ENCODE measurements at regions not wholly inside any gene's neighbourhood (a gene's known extent, or its start where the extent isn't known, plus 50 kb on each side); places are given as distances from the start of the nearest gene placed in this dataset.

- Histone ChIP-seq H2BK120ac (ENCODE audit: low read depth, low read length) (no peak overlapping the region), H3K9me3 (ENCODE audit: control insufficient read depth, low read length) (no peaks in the 10 kb centered on the region), H3K4me2 (ENCODE audit: low read length, poor library complexity, severe bottlenecking) (no peak overlapping the region), H3K18ac (ENCODE audit: low read depth in 1 of 2, low read length in 2 of 2) (no peak overlapping the region), H3K4me3 (ENCODE audit: insufficient read depth in 1 of 2, low read depth in 1 of 2, low read length in 2 of 2) (no peak overlapping the region), H3K36me3 (ENCODE audit: control insufficient read depth in 1 of 2, insufficient read depth in 2 of 2, low read depth in 1 of 2, low read length in 2 of 2) (no peaks in the 10 kb centered on the region), H2AK5ac (ENCODE audit: low read length, severe bottlenecking) (no peak overlapping the region), H3K9ac (ENCODE audit: low read length) (no peak overlapping the region), H4K91ac (ENCODE audit: low read length) (no peak overlapping the region), H3K4me1 (ENCODE audit: control insufficient read depth, insufficient read depth, low read depth, low read length) (no peaks in the 10 kb centered on the region), H3K27ac (ENCODE audit: low read length, poor library complexity, severe bottlenecking) (no peak overlapping the region), H3K4ac (ENCODE audit: low read depth in 1 of 2, low read length in 2 of 2) (no peak overlapping the region), H3K23ac (ENCODE audit: low read length in 2 of 2) (no peak overlapping the region), H3K79me1 (replicated peaks; ENCODE audit: low read length, poor library complexity, severe bottlenecking) (no peaks in the 10 kb centered on the region), H2BK12ac (ENCODE audit: low read length in 2 of 2) (no peak overlapping the region), H2AFZ (ENCODE audit: low read depth, low read length) (no peak overlapping the region), H4K8ac (ENCODE audit: low read length) (no peak overlapping the region), H2BK5ac (ENCODE audit: low read depth, low read length, poor library complexity, severe bottlenecking) (no peak overlapping the region), H2BK15ac (ENCODE audit: low read depth, poor library complexity, severe bottlenecking) (no peak overlapping the region), H3K27me3 (ENCODE audit: control insufficient read depth in 1 of 2, insufficient read depth in 1 of 2, low read length in 2 of 2) (no peaks in the 10 kb centered on the region), H3K14ac (ENCODE audit: low read length in 2 of 2) (no peak overlapping the region)
- no peak for DNase-seq
- WGBS: 100% methylated on average over 3 of the region's 3 CpGs
Observed at GRCh38 chr1:67623906-67624305, 61.1 kb upstream of the GADD45A start.

- Histone ChIP-seq H4K8ac (ENCODE audit: low read length) (no peak overlapping the region), H2BK15ac (ENCODE audit: low read depth, poor library complexity, severe bottlenecking) (no peak overlapping the region), H3K4ac (ENCODE audit: low read depth in 1 of 2, low read length in 2 of 2) (no peak overlapping the region), H3K14ac (ENCODE audit: low read length in 2 of 2) (no peak overlapping the region), H2AFZ (ENCODE audit: low read depth, low read length) (no peak overlapping the region), H3K27me3 (ENCODE audit: control insufficient read depth in 1 of 2, insufficient read depth in 1 of 2, low read length in 2 of 2) (no peaks in the 10 kb centered on the region), H2BK5ac (ENCODE audit: low read depth, low read length, poor library complexity, severe bottlenecking) (no peak overlapping the region), H3K9ac (ENCODE audit: low read length) (no peak overlapping the region), H3K9me3 (ENCODE audit: control insufficient read depth, low read length) (no peaks in the 10 kb centered on the region), H3K4me1 (ENCODE audit: control insufficient read depth, insufficient read depth, low read depth, low read length) (no peaks in the 10 kb centered on the region), H3K23ac (ENCODE audit: low read length in 2 of 2) (no peak overlapping the region), H3K18ac (ENCODE audit: low read depth in 1 of 2, low read length in 2 of 2) (no peak overlapping the region), H3K4me2 (ENCODE audit: low read length, poor library complexity, severe bottlenecking) (no peak overlapping the region), H2AK5ac (ENCODE audit: low read length, severe bottlenecking) (no peak overlapping the region), H2BK12ac (ENCODE audit: low read length in 2 of 2) (no peak overlapping the region), H4K91ac (ENCODE audit: low read length) (no peak overlapping the region), H3K79me1 (replicated peaks; ENCODE audit: low read length, poor library complexity, severe bottlenecking) (no peaks in the 10 kb centered on the region), H3K36me3 (ENCODE audit: control insufficient read depth in 1 of 2, insufficient read depth in 2 of 2, low read depth in 1 of 2, low read length in 2 of 2) (no peaks in the 10 kb centered on the region), H3K4me3 (ENCODE audit: insufficient read depth in 1 of 2, low read depth in 1 of 2, low read length in 2 of 2) (no peak overlapping the region), H3K27ac (ENCODE audit: low read length, poor library complexity, severe bottlenecking) (no peak overlapping the region), H2BK120ac (ENCODE audit: low read depth, low read length) (no peak overlapping the region)
- WGBS: 97% methylated on average over 1 of the region's 2 CpGs
- no peak for DNase-seq
Observed at GRCh38 chr1:67624680-67625079, 60.3 kb upstream of the GADD45A start.

DNA sequence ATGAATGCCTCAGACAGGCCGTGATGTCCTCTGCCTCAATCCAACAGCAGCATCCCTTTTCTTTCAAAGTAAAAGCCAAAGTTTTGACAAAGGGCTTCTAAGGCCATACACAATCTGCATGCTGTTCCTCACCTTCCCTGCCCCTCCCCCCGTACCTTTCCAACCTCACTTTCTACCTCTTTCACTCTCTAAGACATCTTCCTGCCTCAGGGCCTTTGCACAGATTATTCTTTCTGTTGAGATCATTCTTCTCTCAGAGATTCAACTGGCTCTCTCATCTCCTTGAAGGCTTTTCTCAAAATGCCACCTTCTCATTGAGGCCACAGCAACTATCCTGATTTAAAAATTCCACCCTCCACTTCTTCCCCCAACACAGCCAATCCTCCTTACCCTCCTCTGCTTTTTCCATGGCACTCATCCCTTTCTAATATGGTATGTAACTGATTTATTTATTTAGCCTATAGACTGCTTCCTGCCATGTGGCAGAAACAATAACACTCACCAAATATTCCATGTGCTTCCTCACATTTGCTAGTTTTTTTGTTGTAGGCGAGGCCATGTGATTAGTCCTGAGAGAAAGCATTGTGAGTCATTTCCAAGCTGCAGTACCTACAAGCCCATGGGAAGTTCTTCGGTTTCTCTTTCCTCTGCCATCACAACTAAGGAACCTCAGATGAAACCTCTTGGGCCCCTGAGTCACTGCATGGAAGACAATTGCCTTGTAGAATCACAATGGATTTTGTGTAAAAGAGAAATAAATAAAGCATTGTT, 58.7 kb upstream of the GADD45A start:
- Histone ChIP-seq H3K27ac (ENCODE audit: low read length, poor library complexity, severe bottlenecking) (no peak overlapping the region), H3K23ac (ENCODE audit: low read length in 2 of 2) (no peak overlapping the region), H3K27me3 (ENCODE audit: control insufficient read depth in 1 of 2, insufficient read depth in 1 of 2, low read length in 2 of 2) (no peaks in the 10 kb centered on the region), H2BK15ac (ENCODE audit: low read depth, poor library complexity, severe bottlenecking) (no peak overlapping the region), H3K4ac (ENCODE audit: low read depth in 1 of 2, low read length in 2 of 2) (no peak overlapping the region), H2BK120ac (ENCODE audit: low read depth, low read length) (no peak overlapping the region), H3K36me3 (ENCODE audit: control insufficient read depth in 1 of 2, insufficient read depth in 2 of 2, low read depth in 1 of 2, low read length in 2 of 2) (no peaks in the 10 kb centered on the region), H3K14ac (ENCODE audit: low read length in 2 of 2) (peak overlapping the region in 1 of 2 experiments; percentile 66), H3K18ac (ENCODE audit: low read depth in 1 of 2, low read length in 2 of 2) (peak overlapping the region in 1 of 2 experiments; percentile 41), H4K8ac (ENCODE audit: low read length) (no peak overlapping the region), H2AFZ (ENCODE audit: low read depth, low read length) (no peak overlapping the region), H4K91ac (ENCODE audit: low read length) (peak overlapping the region; percentile 48), H3K4me3 (ENCODE audit: insufficient read depth in 1 of 2, low read depth in 1 of 2, low read length in 2 of 2) (no peak overlapping the region), H2AK5ac (ENCODE audit: low read length, severe bottlenecking) (no peak overlapping the region), H3K4me2 (ENCODE audit: low read length, poor library complexity, severe bottlenecking) (no peak overlapping the region), H3K79me1 (replicated peaks; ENCODE audit: low read length, poor library complexity, severe bottlenecking) (no peaks in the 10 kb centered on the region), H2BK5ac (ENCODE audit: low read depth, low read length, poor library complexity, severe bottlenecking) (no peak overlapping the region), H3K9me3 (ENCODE audit: control insufficient read depth, low read length) (no peaks in the 10 kb centered on the region), H3K9ac (ENCODE audit: low read length) (peak overlapping the region; percentile 4), H2BK12ac (ENCODE audit: low read length in 2 of 2) (no peak overlapping the region), H3K4me1 (ENCODE audit: control insufficient read depth, insufficient read depth, low read depth, low read length) (no peaks in the 10 kb centered on the region)
- 91% methylated on average over 3 of the region's 4 CpGs for WGBS
- peak; percentile 54 for DNase-seq

DNA sequence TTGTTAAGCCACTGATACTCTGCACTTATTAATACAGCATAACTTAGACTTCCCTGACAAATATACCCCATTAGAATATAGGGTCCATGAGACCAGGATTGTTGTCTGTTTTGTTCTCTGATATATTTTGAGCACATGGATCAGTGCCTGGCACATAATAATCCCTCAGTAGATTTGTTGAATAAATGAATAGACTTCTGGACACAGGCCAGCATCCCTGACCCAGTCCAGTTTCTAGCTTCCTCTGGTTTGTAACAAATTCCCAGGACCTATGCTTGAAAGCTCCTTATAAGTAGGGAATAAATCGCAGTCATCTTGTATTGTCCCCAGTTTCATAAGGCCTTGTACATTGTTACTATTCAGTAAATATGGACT, 58.2 kb upstream of the GADD45A start:
- Histone ChIP-seq H3K23ac (ENCODE audit: low read length in 2 of 2) (no peak overlapping the region), H4K8ac (ENCODE audit: low read length) (no peak overlapping the region), H3K79me1 (replicated peaks; ENCODE audit: low read length, poor library complexity, severe bottlenecking) (no peaks in the 10 kb centered on the region), H2BK12ac (ENCODE audit: low read length in 2 of 2) (no peak overlapping the region), H3K9ac (ENCODE audit: low read length) (no peak overlapping the region), H3K4ac (ENCODE audit: low read depth in 1 of 2, low read length in 2 of 2) (no peak overlapping the region), H2AFZ (ENCODE audit: low read depth, low read length) (no peak overlapping the region), H2BK120ac (ENCODE audit: low read depth, low read length) (no peak overlapping the region), H2BK5ac (ENCODE audit: low read depth, low read length, poor library complexity, severe bottlenecking) (no peak overlapping the region), H3K4me2 (ENCODE audit: low read length, poor library complexity, severe bottlenecking) (no peak overlapping the region), H3K36me3 (ENCODE audit: control insufficient read depth in 1 of 2, insufficient read depth in 2 of 2, low read depth in 1 of 2, low read length in 2 of 2) (no peaks in the 10 kb centered on the region), H3K18ac (ENCODE audit: low read depth in 1 of 2, low read length in 2 of 2) (no peak overlapping the region), H4K91ac (ENCODE audit: low read length) (no peak overlapping the region), H3K9me3 (ENCODE audit: control insufficient read depth, low read length) (no peaks in the 10 kb centered on the region), H3K27me3 (ENCODE audit: control insufficient read depth in 1 of 2, insufficient read depth in 1 of 2, low read length in 2 of 2) (no peaks in the 10 kb centered on the region), H3K27ac (ENCODE audit: low read length, poor library complexity, severe bottlenecking) (no peak overlapping the region), H3K4me3 (ENCODE audit: insufficient read depth in 1 of 2, low read depth in 1 of 2, low read length in 2 of 2) (no peak overlapping the region), H2BK15ac (ENCODE audit: low read depth, poor library complexity, severe bottlenecking) (no peak overlapping the region), H3K4me1 (ENCODE audit: control insufficient read depth, insufficient read depth, low read depth, low read length) (no peaks in the 10 kb centered on the region), H2AK5ac (ENCODE audit: low read length, severe bottlenecking) (no peak overlapping the region), H3K14ac (ENCODE audit: low read length in 2 of 2) (no peak overlapping the region)
- WGBS: no CpG with 5 or more reads among the region's 1 CpG
- DNase-seq: no peak

All from mesenchymal stem cell (in vitro differentiated cells and primary cell).